Fibroblast of skin of right quadriceps (primary cell): ENCODE measurements at regions not wholly inside any gene's neighbourhood (a gene's known extent, or its start where the extent isn't known, plus 50 kb on each side); places are given as distances from the start of the nearest gene placed in this dataset.
"Not testable (repeated sequence)": the region's sequence is repeated elsewhere in the genome, so short reads cannot be mapped to it uniquely, and the experiment has no call there.

Experiments
- DNase-seq: peaks from one replicate; pipeline ENCODE4 v3.0.0-alpha.2; 2013

- no peak for DNase-seq
These were observed 51.1 kb upstream of the CRY1 start for GRCh38 chr12:107144441-107144840.

- DNase-seq, result no peak
These were observed 51.6 kb upstream of the CRY1 start for GRCh38 chr12:107144990-107145389.

GRCh38 chr12:107145397-107145796 lies 52.0 kb upstream of the CRY1 start:
- peak; percentile 15 for DNase-seq

GRCh38 chr12:107148107-107148506 lies 54.8 kb upstream of the CRY1 start:
- no peak for DNase-seq

GRCh38 chr12:107152315-107152714 lies 59.0 kb upstream of the CRY1 start:
- DNase-seq, result no peak

GRCh38 chr12:107159384-107159900 lies 66.1 kb upstream of the CRY1 start:
- DNase-seq, result no peak

- peak; percentile 5 for DNase-seq
These were observed 70.1 kb upstream of the CRY1 start for GRCh38 chr12:107163413-107163812.

GRCh38 chr12:107164392-107164791 lies 71.0 kb upstream of the CRY1 start:
- DNase-seq, result no peak

- DNase-seq, result no peak
These were observed 72.2 kb upstream of the CRY1 start for GRCh38 chr12:107165581-107165980.

- no peak for DNase-seq
These were observed 74.4 kb upstream of the CRY1 start for GRCh38 chr12:107167756-107168155.

- DNase-seq, result no peak
These were observed 75.9 kb upstream of the CRY1 start for GRCh38 chr12:107169200-107169599.

GRCh38 chr12:107178776-107179175 lies 85.4 kb upstream of the CRY1 start:
- no peak for DNase-seq

- peak; percentile 6 for DNase-seq
These were observed 86.5 kb upstream of the CRY1 start for GRCh38 chr12:107179871-107180270.

- DNase-seq, result no peak
These were observed 86.9 kb upstream of the CRY1 start for GRCh38 chr12:107180272-107180671.

- no peak for DNase-seq
These were observed 91.1 kb upstream of the CRY1 start for GRCh38 chr12:107184359-107184930.

GRCh38 chr12:107196681-107197080 lies 103.3 kb upstream of the CRY1 start:
- no peak for DNase-seq

GRCh38 chr12:107200394-107200793 lies 107.0 kb upstream of the CRY1 start:
- DNase-seq, result peak; percentile 66

GRCh38 chr12:107207931-107208525 lies 114.7 kb upstream of the CRY1 start:
- DNase-seq, result peak; percentile 79

- not testable (repeated sequence) for DNase-seq
These were observed 116.4 kb upstream of the CRY1 start for GRCh38 chr12:107209700-107210099.

- peak; percentile 27 for DNase-seq
These were observed 121.0 kb upstream of the CRY1 start for GRCh38 chr12:107214373-107214773.

GRCh38 chr12:107216411-107216810 lies 123.1 kb upstream of the CRY1 start:
- not testable (repeated sequence) for DNase-seq

- no peak for DNase-seq
These were observed 126.0 kb upstream of the CRY1 start for GRCh38 chr12:107219301-107219700.

- DNase-seq, result no peak
These were observed 128.6 kb upstream of the CRY1 start for GRCh38 chr12:107221913-107222312.

- DNase-seq, result peak; percentile 44
These were observed 130.5 kb upstream of the CRY1 start for GRCh38 chr12:107223821-107224220.

GRCh38 chr12:107225635-107226034 lies 132.3 kb upstream of the CRY1 start:
- peak; percentile 72 for DNase-seq
